ENCODE measurements at regions not wholly inside any gene's neighbourhood (a gene's known extent, or its start where the extent isn't known, plus 50 kb on each side); places are given as distances from the start of the nearest gene placed in this dataset.

GRCh38 chr13:24998433-24998832, 97.5 kb upstream of the PABPC3 start:
- CTCF ChIA-PET: interaction anchor here (1.0 kb wide), 1 partner anchor 304 kb away, joined by 3 read pairs; no protein-coding TSS in a partner anchor
- BruUV-seq (replicated peaks): no TSS peak

More at GRCh38 chr13:24998433-24998832, 97.5 kb upstream of the PABPC3 start:
- H3K9ac ChIP-seq (replicated peaks; ENCODE audit: extremely low read depth, insufficient read depth, low read length): no peak overlapping the region
- no peaks in the 10 kb centered on the region for H3K79me2 ChIP-seq (ENCODE audit: control insufficient read depth, insufficient read depth, low read length)
- DNase-seq (ENCODE audit: low read depth, low spot score): no peak
- H3K4me3 ChIP-seq (replicated peaks in 1 of 3; ENCODE audit: insufficient read depth in 1 of 3, low read depth in 1 of 3, low read length in 3 of 3): no peak overlapping the region
- FAIRE-seq: no peak
- TF ChIP-seq FOS (IDR thresholded peaks at IDR 0.05; ENCODE audit: borderline replicate concordance, insufficient read depth, low read length) (no peak), JUN (IDR thresholded peaks at IDR 0.05; ENCODE audit: borderline replicate concordance, insufficient read depth, insufficient read length, low read depth) (no peak), MYC (IDR thresholded peaks at IDR 0.05; ENCODE audit: low read depth, low read length) (no peak), GATA2 (IDR thresholded peaks at IDR 0.05; ENCODE audit: insufficient read depth, insufficient read length, low read depth, low read length) (no peak), MAX (IDR thresholded peaks at IDR 0.05; ENCODE audit: insufficient read depth, insufficient read length) (no peak), POLR2A (IDR thresholded peaks at IDR 0.05; ENCODE audit: low read depth, low read length) (no peak), CTCF (IDR thresholded peaks at IDR 0.05; ENCODE audit: extremely low read depth in 1 of 2, insufficient read depth in 1 of 2, low read depth in 1 of 2, low read length in 2 of 2) (no peak), POLR2AphosphoS5 (IDR thresholded peaks at IDR 0.05; ENCODE audit: insufficient read depth, low read depth, low read length) (no peak), EZH2 (IDR thresholded peaks at IDR 0.05; ENCODE audit: borderline replicate concordance, low read depth, low read length, severe bottlenecking) (no peak)
- dilution Hi-C loops (cut with MboI; ENCODE audit: extremely low pct_ligation_motif_present, low sequenced_read_pairs): no loop called here
- H3K36me3 ChIP-seq (ENCODE audit: control insufficient read depth in 2 of 2, extremely low read depth in 1 of 2, insufficient read depth in 2 of 2, low read length in 2 of 2): no peaks in the 10 kb centered on the region
- H3K27me3 ChIP-seq (ENCODE audit: control insufficient read depth in 2 of 2, insufficient read depth in 2 of 2, low read length in 2 of 2): peaks cover 2 to 7% of the 10 kb centered on the region in 2 experiments
- H3K27ac ChIP-seq (ENCODE audit: insufficient read depth, low read depth, low read length): no peak overlapping the region
- H3K9me3 ChIP-seq (replicated peaks; ENCODE audit: control insufficient read depth, insufficient read depth, low read length): no peaks in the 10 kb centered on the region
- intact Hi-C loops (cut with micrococcal nuclease): no loop called here
- no peaks in the 10 kb centered on the region for H3K4me1 ChIP-seq (ENCODE audit: control insufficient read depth, extremely low read depth, insufficient read depth, low read length)
- H4K20me1 ChIP-seq (replicated peaks; ENCODE audit: control insufficient read depth, extremely low read depth, insufficient read depth, low read length): no peaks in the 10 kb centered on the region
- H3K9me1 ChIP-seq (replicated peaks; ENCODE audit: control insufficient read depth, extremely low read depth, insufficient read depth, low read length): no peaks in the 10 kb centered on the region
- no peak overlapping the region for H2AFZ ChIP-seq (ENCODE audit: low read depth, low read length)
- H3K4me2 ChIP-seq (ENCODE audit: insufficient read depth, low read length): no peak overlapping the region
- POLR2A ChIA-PET: no interaction called here
